Right ventricle myocardium superior (tissue), 1 donor: ENCODE measurements at regions not wholly inside any gene's neighbourhood (a gene's known extent, or its start where the extent isn't known, plus 50 kb on each side); places are given as distances from the start of the nearest gene placed in this dataset.
"Not testable (repeated sequence)": the region's sequence is repeated elsewhere in the genome, so short reads cannot be mapped to it uniquely, and the experiment has no call there.

Experiments used
- ATAC-seq: fragments of 200-7000 bp; cut with Tn5 transposase; one replicate; pipeline ENCODE4 v1.9.1; 2020; ENCODE audit warnings: mild to moderate bottlenecking; ENCODE audit not compliant: poor library complexity
- DNase-seq: peaks from one replicate; pipeline ENCODE4 v3.0.0-alpha.2; 2020
- intact Hi-C: fragments of 100-400 bp; cut with DNase I; formaldehyde crosslinking; loops from one replicate; pipeline ENCODE4 v1.11.2; 2022
- donor health status: DM: no; HTN: yes; CAD: no; lungs with severe emphysema.

GRCh38 chr5:3155717-3156116 lies 404.2 kb upstream of the IRX2 start:
- ATAC-seq: no peak
- no peak for DNase-seq
- intact Hi-C loops: no loop called here

DNA sequence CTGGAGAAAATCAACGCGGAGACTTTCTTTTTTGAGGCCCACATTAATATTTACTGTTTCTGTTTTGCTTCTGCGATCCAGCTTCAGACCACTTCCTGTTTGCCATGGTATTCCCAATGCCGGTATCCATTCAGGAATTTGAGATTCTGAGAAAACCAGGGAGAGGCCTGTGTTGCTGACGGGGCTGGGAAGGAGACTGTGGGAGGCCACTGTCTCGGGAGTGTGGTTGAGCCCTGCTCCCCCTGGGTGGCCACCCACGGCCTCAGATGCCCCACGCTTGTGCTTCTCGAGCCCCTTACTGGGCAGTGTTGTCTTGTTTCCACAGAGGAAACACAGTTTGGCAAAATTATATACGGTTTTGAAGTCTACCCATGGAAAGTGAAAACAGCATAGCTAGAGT lies 403.6 kb upstream of the IRX2 start:
- ATAC-seq (no peak), DNase-seq (no peak)
- intact Hi-C loops: no loop called here

GRCh38 chr5:3153906-3154305 lies 402.4 kb upstream of the IRX2 start:
- ATAC-seq (no peak), DNase-seq (no peak)
- intact Hi-C loops: no loop called here

GRCh38 chr5:3153226-3153858 lies 401.9 kb upstream of the IRX2 start:
- no peak for ATAC-seq
- DNase-seq: no peak
- intact Hi-C loops: no loop called here

DNA sequence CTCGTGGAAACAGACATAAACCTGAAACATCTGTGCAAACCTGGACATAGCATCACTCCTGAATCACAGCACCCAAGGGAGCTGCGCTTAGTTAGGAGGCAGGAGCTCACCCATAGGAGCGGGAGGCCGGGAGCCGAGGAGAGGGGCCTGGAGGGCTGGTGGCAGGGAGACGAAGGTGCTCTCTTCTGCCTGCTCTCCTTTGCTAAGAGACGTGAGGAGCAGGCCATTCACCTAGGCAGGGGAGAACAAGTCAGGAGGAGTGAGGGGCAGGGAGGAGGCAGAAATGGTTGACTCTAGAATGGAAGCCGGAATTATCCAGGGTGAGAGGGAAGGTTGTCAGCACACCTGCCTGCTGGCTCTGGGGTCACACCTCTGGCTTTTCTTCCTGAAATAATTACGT lies 398.4 kb upstream of the IRX2 start:
- DNase-seq (no peak), ATAC-seq (no peak)
- intact Hi-C loops: no loop called here

DNA sequence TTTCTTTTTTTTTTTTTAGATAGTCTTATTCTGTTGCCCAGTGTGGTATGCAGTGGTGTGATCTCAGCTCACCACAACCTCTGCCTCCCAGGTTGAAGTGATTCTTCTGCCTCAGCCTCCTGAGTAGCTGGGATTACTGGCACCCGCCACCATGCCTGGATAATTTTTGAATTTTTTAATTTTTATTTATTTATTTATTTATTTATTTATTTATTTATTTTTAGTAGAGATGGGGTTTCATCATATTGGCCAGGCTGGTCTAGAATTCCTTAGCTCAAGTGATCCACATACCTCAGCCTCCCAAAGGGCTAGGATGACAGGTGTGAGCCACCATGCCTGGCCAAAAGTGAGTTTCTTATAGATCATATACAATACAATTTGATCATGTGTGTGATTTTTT lies 395.9 kb upstream of the IRX2 start:
- DNase-seq, intact Hi-C loops, ATAC-seq: not testable (repeated sequence)

- no peak for DNase-seq
- intact Hi-C loops: no loop called here
- ATAC-seq: no peak
Observed at GRCh38 chr5:3145641-3146040, 394.2 kb upstream of the IRX2 start.

DNA sequence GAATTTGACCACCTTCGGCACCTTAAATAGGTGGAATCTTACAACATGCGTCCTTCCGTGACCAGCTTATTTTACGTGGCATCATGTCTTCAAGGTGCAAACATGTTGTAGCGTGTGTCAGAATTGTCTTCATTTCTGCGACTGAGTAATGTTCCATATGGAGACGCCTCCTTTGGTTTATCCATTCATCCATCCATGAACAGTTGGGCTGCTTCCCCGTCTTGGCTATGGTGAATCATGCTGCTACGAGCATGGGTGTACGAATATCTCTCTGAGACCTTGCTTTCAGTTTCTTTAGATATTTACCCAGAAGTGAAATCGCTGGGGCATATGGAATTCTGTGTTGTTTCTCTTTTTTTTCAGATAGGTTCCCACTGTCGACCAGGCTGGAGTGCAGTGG lies 391.9 kb upstream of the IRX2 start:
- DNase-seq (no peak), ATAC-seq (no peak)
- intact Hi-C loops: no loop called here

DNA sequence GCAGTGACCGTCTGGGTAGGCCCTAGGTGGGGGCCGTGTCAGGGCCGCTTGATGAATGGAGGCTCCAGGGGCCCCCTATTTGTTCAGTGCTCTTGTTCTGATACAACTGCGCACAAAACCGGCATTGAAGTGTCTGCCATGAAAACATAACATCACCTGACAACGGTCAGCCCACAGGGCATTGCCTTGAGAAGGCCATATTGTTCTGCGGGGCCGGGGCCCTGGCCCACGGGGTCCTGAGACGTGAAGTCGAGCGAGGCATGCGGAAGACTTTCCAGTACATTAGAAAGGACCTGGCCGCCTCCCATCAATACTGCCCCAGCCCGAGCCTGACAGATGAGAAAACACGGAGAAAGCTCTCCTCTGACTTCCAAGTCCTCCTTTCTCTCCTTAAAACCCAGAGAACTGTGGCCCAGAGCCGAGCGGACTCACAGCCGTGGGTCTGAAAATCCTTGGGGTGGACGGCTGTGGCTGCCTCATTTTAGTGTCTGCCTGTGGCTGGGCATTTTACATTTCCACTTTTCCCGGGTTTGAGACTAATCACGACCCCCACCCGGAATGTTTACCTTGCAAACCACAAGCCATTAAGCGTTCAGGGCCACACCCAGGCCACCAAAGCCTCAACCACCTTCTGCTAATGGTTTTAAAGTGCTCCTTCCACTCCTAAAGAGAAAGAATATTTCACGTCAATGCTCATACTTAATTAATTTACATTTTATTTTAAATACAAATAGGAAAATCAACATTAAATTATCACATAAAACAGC lies 391.0 kb upstream of the IRX2 start:
- intact Hi-C loops: no loop called here
- no peak for DNase-seq
- ATAC-seq: no peak

DNA sequence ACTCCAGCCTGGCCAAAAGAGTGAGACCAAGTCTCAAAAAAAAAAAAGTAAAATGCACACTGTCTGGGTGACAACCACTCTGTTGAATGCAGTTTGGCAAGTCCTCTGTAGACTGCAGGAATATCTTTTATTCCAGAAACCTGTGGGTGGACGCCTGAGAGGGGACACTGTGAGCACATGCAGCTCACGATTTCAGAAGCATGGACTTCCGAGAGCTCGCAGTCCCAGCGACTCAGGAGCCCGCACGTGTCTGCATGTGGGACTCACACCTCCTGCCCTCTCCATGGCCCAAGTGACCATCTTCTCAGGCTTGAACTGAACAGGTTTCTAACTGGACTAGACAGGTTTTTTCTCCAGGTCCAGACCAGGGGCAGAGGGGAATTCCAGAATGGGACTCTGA lies 388.6 kb upstream of the IRX2 start:
- intact Hi-C loops: no loop called here
- ATAC-seq (no peak), DNase-seq (no peak)

DNA sequence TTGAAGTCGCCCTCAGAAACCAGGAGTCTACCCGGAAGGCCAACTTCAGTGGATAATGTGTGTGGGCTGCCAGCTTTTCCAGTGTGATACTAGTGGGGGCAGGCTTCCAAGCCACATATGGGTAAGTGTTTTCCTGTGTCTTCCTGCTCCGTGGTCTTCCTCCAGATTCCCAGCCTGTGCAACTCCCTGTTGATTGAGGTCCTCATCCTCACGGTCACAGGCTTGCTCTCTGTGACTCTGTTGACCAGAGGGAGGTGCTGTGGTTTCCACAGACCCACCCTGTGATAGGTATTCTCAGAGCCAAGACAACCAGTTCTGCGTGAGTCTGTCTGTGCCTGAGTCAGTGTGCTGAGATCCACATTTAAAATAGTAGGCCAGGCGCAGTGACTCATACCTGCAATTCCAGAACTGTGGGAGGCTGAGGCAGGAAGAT lies 388.0 kb upstream of the IRX2 start:
- ATAC-seq: no peak
- intact Hi-C loops: no loop called here

DNA sequence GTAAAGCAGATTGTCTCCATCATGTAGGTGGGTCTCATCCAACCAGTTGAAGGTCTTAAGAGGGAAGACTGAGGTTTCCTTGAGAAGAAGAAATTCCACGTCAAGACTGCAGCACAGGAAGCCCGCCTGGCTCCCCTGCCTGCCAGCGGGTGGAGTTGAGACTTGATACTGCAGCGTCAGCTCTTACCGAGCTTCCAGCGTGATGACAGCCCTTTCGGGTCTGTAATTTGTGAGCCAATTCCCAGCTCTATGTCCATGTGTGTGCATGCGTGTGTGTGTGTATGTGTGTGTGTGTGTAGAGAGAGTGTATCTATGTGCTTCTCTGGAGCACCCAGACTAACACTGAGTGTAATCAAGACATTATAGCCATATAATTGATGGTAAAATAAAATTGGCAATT lies 379.7 kb upstream of the IRX2 start:
- ATAC-seq: no peak
- intact Hi-C loops: no loop called here
- no peak for DNase-seq

More for the DNA sequence above, 388.0 kb upstream of the IRX2 start:
- DNase-seq: no peak

- DNase-seq (no peak), ATAC-seq (no peak)
- intact Hi-C loops: no loop called here
Observed at GRCh38 chr5:3129252-3129651, 377.8 kb upstream of the IRX2 start.

GRCh38 chr5:3127423-3127911 lies 376.0 kb upstream of the IRX2 start:
- intact Hi-C loops: no loop called here

GRCh38 chr5:3126639-3127038 lies 375.2 kb upstream of the IRX2 start:
- intact Hi-C loops: no loop called here
- no peak for DNase-seq
- ATAC-seq: no peak

More at GRCh38 chr5:3127423-3127911, 376.0 kb upstream of the IRX2 start:
- no peak for DNase-seq
- ATAC-seq: no peak

DNA sequence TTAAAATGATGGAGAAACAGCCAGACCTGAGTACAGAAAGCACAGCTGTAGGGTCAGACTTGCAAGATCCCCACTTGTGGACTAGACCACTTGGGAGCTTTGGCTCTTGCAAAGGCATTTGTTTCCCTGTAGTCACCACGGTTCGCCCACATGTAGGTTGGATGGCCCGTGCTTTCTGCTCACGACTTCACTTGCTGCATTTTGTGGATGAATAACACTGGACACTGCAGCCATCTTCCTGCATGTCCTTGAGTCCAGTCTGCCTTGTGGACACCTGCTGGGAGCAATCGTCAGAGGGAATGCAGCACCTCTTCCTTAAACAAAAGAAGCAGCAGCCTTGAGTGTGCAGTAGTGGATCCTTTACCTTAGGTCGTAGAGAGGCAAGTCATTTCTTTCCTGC lies 372.9 kb upstream of the IRX2 start:
- DNase-seq: no peak

GRCh38 chr5:3123763-3124157 lies 372.3 kb upstream of the IRX2 start:
- ATAC-seq (no peak), DNase-seq (no peak)
- intact Hi-C loops: no loop called here

More for the DNA sequence above, 372.9 kb upstream of the IRX2 start:
- no peak for ATAC-seq
- intact Hi-C loops: no loop called here

- no peak for DNase-seq
- intact Hi-C loops: no loop called here
- no peak for ATAC-seq
Observed at GRCh38 chr5:3122985-3123762, 371.7 kb upstream of the IRX2 start.

GRCh38 chr5:3122216-3122615 lies 370.7 kb upstream of the IRX2 start:
- DNase-seq (no peak), ATAC-seq (no peak)
- intact Hi-C loops: no loop called here

GRCh38 chr5:3121813-3122212 lies 370.3 kb upstream of the IRX2 start:
- intact Hi-C loops: no loop called here
- ATAC-seq (no peak), DNase-seq (no peak)
